ENCODE measurements at regions not wholly inside any gene's neighbourhood (a gene's known extent, or its start where the extent isn't known, plus 50 kb on each side); places are given as distances from the start of the nearest gene placed in this dataset.
"Not testable (repeated sequence)": the region's sequence is repeated elsewhere in the genome, so short reads cannot be mapped to it uniquely, and the experiment has no call there.

DNA sequence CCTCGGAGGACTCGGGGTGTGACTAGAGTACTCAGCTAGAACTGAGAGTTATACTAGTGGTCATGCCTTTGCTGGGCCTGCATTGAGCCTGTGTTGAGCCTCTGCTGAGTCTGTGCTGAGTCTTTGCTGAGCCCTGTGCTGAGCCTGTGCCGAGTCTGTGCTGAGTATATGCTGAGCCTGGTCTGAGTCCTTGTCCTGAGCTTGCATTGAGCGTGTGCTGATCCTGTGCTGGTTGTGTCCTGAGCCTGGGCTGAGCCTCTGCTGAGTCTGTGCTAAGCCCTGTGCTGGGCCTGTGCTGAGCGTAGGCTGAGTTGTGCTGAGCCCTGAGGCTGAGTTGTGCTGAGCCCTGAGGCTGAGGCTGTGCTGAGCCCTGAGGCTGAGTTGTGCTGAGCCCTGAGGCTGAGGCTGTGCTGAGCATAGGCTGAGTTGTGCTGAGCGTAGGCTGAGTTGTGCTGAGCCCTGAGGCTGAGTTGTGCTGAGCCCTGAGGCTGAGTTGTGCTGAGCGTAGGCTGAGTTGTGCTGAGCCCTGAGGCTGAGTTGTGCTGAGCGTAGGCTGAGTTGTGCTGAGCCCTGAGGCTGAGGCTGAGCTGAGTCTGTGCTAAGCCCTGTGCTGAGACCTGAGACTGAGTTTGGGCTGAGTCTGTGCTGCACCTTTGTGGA lies 89.4 kb downstream of the MALL start:
- TF ChIP-seq, protein P1, sequence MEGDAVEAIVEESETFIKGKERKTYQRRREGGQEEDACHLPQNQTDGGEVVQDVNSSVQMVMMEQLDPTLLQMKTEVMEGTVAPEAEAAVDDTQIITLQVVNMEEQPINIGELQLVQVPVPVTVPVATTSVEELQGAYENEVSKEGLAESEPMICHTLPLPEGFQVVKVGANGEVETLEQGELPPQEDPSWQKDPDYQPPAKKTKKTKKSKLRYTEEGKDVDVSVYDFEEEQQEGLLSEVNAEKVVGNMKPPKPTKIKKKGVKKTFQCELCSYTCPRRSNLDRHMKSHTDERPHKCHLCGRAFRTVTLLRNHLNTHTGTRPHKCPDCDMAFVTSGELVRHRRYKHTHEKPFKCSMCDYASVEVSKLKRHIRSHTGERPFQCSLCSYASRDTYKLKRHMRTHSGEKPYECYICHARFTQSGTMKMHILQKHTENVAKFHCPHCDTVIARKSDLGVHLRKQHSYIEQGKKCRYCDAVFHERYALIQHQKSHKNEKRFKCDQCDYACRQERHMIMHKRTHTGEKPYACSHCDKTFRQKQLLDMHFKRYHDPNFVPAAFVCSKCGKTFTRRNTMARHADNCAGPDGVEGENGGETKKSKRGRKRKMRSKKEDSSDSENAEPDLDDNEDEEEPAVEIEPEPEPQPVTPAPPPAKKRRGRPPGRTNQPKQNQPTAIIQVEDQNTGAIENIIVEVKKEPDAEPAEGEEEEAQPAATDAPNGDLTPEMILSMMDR (IDR thresholded peaks at IDR 0.05 in 2 of 3, conservative IDR thresholded peaks at IDR 0.05 in 1 of 3; ENCODE audit: borderline replicate concordance in 1 of 3, insufficient read depth in 1 of 3, low read depth in 2 of 3, low read length in 2 of 3): not testable (repeated sequence)
- not testable (repeated sequence) for TF ChIP-seq EZH2 (IDR thresholded peaks at IDR 0.05); POLR2A (IDR thresholded peaks at IDR 0.05; ENCODE audit: borderline replicate concordance, extremely low read depth, insufficient read depth, insufficient read length); EZH2phosphoT487 (IDR thresholded peaks at IDR 0.05; ENCODE audit: borderline replicate concordance); CEBPB (IDR thresholded peaks at IDR 0.05; ENCODE audit: low read depth); REST (IDR thresholded peaks at IDR 0.05; ENCODE audit: low read depth); ZNF274 (IDR thresholded peaks at IDR 0.05; ENCODE audit: low read depth, low read length); SIN3A (IDR thresholded peaks at IDR 0.05; ENCODE audit: low read depth); TCF7L2 (IDR thresholded peaks at IDR 0.05; ENCODE audit: borderline replicate concordance, extremely low read depth, insufficient read depth, insufficient read length); ZBTB33 (IDR thresholded peaks at IDR 0.05; ENCODE audit: extremely low read depth, insufficient replicate concordance, low read length); MAX (IDR thresholded peaks at IDR 0.05); JUND (IDR thresholded peaks at IDR 0.05); POLR2AphosphoS5 (IDR thresholded peaks at IDR 0.05; ENCODE audit: low read depth, low read length); SP1 (IDR thresholded peaks at IDR 0.05; ENCODE audit: low read depth)

Data from HCT116 (cell line).